WTC11 (cell line): ENCODE measurements at regions not wholly inside any gene's neighbourhood (a gene's known extent, or its start where the extent isn't known, plus 50 kb on each side); places are given as distances from the start of the nearest gene placed in this dataset.

ENCODE experiments used
- ATAC-seq: fragments of 200-7000 bp; cut with Tn5 transposase; 2 replicates; pipeline ENCODE4 v1.10.0; 2021; ENCODE audit warnings: mild to moderate bottlenecking, moderate library complexity
- CTCF ChIA-PET: fragments of 300-600 bp; sonication (Branson Sonifier 250); formaldehyde crosslinking; loops from one replicate; lab custom pipeline; 2021; ENCODE audit warnings: antibody characterized with exemption; lab: Charles Lee
- POLR2A ChIA-PET: fragments of 350-600 bp; sonication (Branson Sonifier 250); formaldehyde crosslinking; loops from one replicate; lab custom pipeline; 2021; ENCODE audit warnings: antibody characterized with exemption; lab: Charles Lee
- DNase-seq: peaks from one replicate; pipeline ENCODE4 v3.0.0; 2021; ENCODE audit warnings: low spot score
- H3K27ac Mint-ChIP-seq: 2 replicates; pipeline ENCODE4 v1.8.0; 2021; ENCODE audit warnings: mixed read lengths
- H3K27me3 Mint-ChIP-seq: 2 replicates; pipeline ENCODE4 v1.8.0; 2021; ENCODE audit warnings: low read depth, mild to moderate bottlenecking, moderate library complexity, mixed read lengths
- H3K36me3 Mint-ChIP-seq: 2 replicates; pipeline ENCODE4 v1.8.0; 2021; ENCODE audit warnings: mixed read lengths
- H3K4me1 Mint-ChIP-seq: 2 replicates; pipeline ENCODE4 v1.8.0; 2022; ENCODE audit warnings: mixed read lengths
- H3K4me3 Mint-ChIP-seq: 2 replicates; pipeline ENCODE4 v1.8.0; 2021; ENCODE audit warnings: mild to moderate bottlenecking, moderate library complexity, mixed read lengths
- H3K9me3 Mint-ChIP-seq: 2 replicates; pipeline ENCODE4 v1.8.0; 2021; ENCODE audit warnings: mixed read lengths
- CBFB ChIP-seq: sonication (generic); formaldehyde crosslinking; IDR thresholded peaks from 2 replicates; pipeline ENCODE4 v1.8.1; 2022; ENCODE audit warnings: mild to moderate bottlenecking, low read depth, missing genetic modification reagents
- GRHL2 ChIP-seq: fragments of 250-450 bp; sonication (Bioruptor Pico); IDR thresholded peaks from 2 replicates; pipeline ENCODE4 v1.8.0; 2022; ENCODE audit warnings: mild to moderate bottlenecking, moderate library complexity; ENCODE audit not compliant: insufficient replicate concordance, severe bottlenecking
- JUN ChIP-seq: sonication (generic); formaldehyde crosslinking; IDR thresholded peaks from 2 replicates; pipeline ENCODE4 v1.8.0; 2023; ENCODE audit warnings: mild to moderate bottlenecking, missing genetic modification reagents
- MYBL2 ChIP-seq: sonication (generic); formaldehyde crosslinking; IDR thresholded peaks from 2 replicates; pipeline ENCODE4 v1.8.1; 2023; ENCODE audit warnings: mild to moderate bottlenecking, moderate library complexity, missing genetic modification reagents
- SOX15 ChIP-seq: fragments of 250-450 bp; sonication (Bioruptor Pico); IDR thresholded peaks from 2 replicates; pipeline ENCODE4 v1.9.0; 2021; ENCODE audit warnings: mild to moderate bottlenecking
- TEAD1 ChIP-seq: sonication (generic); formaldehyde crosslinking; IDR thresholded peaks from 2 replicates; pipeline ENCODE4 v1.8.0; 2022; ENCODE audit warnings: mild to moderate bottlenecking, missing genetic modification reagents
- TEAD4 ChIP-seq: sonication (generic); formaldehyde crosslinking; IDR thresholded peaks from 2 replicates; pipeline ENCODE4 v1.8.0; 2022; ENCODE audit warnings: mild to moderate bottlenecking, missing genetic modification reagents
- ZNF121 ChIP-seq: sonication (generic); formaldehyde crosslinking; IDR thresholded peaks from 2 replicates; pipeline ENCODE4 v1.8.0; 2023; ENCODE audit warnings: missing genetic modification reagents
- ZNF232 ChIP-seq: sonication (generic); formaldehyde crosslinking; IDR thresholded peaks from 2 replicates; pipeline ENCODE4 v1.8.0; 2022; ENCODE audit warnings: mild to moderate bottlenecking, missing genetic modification reagents
- ZNF416 ChIP-seq: fragments of 250-450 bp; sonication (Bioruptor Pico); IDR thresholded peaks from 2 replicates; pipeline ENCODE4 v1.9.0; 2021; ENCODE audit warnings: mild to moderate bottlenecking, inconsistent platforms
- TF ChIP-seq, protein P1 (sequence below): sonication (generic); formaldehyde crosslinking; IDR thresholded peaks from 2 replicates; pipeline ENCODE4 v1.8.1; 2022; ENCODE audit warnings: low read depth, mild to moderate bottlenecking, moderate library complexity, missing genetic modification reagents, borderline replicate concordance
- TF ChIP-seq, protein P2 (sequence below): sonication (generic); formaldehyde crosslinking; IDR thresholded peaks from 2 replicates; pipeline ENCODE4 v1.8.1; 2023; ENCODE audit warnings: mild to moderate bottlenecking, missing genetic modification reagents
- TF ChIP-seq, protein P3 (sequence below): sonication (generic); formaldehyde crosslinking; IDR thresholded peaks from 2 replicates; pipeline ENCODE4 v1.8.1; 2023; ENCODE audit warnings: mild to moderate bottlenecking, moderate library complexity, missing genetic modification reagents
- TF ChIP-seq, protein P4 (sequence below): sonication (generic); formaldehyde crosslinking; IDR thresholded peaks from 2 replicates; pipeline ENCODE4 v1.8.0; 2022; ENCODE audit warnings: mild to moderate bottlenecking, missing genetic modification reagents
- TF ChIP-seq, protein P5 (sequence below): fragments of 250-450 bp; sonication (Bioruptor Pico); conservative IDR thresholded peaks from 2 replicates; pipeline ENCODE4 v1.9.0; 2021; ENCODE audit warnings: mild to moderate bottlenecking
- TF ChIP-seq, protein P6 (sequence below): sonication (generic); formaldehyde crosslinking; IDR thresholded peaks from 2 replicates; pipeline ENCODE4 v1.8.0; 2023; ENCODE audit warnings: missing genetic modification reagents, mild to moderate bottlenecking, borderline replicate concordance
- TF ChIP-seq, protein P7 (sequence below): fragments of 250-450 bp; sonication (Bioruptor Pico); IDR thresholded peaks from 2 replicates; pipeline ENCODE4 v1.9.0; 2021; ENCODE audit warnings: mild to moderate bottlenecking

DNA sequence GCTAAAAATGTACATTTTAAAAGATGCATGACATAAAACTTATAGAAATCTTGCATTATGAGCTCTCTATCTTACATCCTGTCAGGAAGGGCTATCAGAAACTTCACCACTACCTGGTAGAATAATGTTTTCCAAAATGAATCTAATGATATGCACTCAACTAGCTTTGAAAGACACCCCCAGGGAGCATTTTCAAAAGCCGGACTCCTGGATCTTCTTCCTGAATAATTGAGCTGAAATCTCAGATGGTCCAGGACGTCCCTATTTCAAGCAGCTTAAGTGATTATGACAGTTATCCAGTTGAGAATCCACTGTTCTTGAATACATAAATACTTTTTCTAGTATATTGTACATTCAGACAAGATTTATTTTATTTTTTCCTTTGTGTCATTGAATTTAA is 200.6 kb upstream of the MGAT4C start (continued):
- TF ChIP-seq, protein P1, sequence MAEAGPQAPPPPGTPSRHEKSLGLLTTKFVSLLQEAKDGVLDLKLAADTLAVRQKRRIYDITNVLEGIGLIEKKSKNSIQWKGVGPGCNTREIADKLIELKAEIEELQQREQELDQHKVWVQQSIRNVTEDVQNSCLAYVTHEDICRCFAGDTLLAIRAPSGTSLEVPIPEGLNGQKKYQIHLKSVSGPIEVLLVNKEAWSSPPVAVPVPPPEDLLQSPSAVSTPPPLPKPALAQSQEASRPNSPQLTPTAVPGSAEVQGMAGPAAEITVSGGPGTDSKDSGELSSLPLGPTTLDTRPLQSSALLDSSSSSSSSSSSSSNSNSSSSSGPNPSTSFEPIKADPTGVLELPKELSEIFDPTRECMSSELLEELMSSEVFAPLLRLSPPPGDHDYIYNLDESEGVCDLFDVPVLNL (CRISPR knock-in tag): no peak
- no peak for TF ChIP-seq TEAD4 (CRISPR knock-in tag)
- TF ChIP-seq, all 79 proteins: peak for 0

DNA sequence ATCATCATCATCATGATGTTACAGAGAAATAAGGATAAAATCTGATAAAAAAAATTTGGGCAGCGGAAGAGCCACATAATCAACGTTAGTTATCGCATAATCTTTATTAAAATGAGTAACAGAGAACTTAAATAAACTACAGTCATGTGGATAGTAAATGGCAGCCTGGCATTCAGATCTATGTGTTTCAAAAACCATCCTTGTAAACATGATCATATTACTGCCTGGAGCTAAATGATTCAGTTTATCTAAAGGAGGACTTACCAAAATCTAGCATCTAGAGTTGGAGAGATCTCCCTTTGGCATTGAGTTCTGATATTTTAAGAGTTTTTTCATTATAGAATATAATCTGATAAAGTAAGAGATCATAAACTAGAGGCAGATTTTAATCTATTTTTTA is 200.1 kb upstream of the MGAT4C start:
- no peak overlapping the region for H3K27ac Mint-ChIP-seq
- H3K9me3 Mint-ChIP-seq: no peaks in the 10 kb centered on the region
- DNase-seq: no peak
- H3K4me1 Mint-ChIP-seq: peaks cover 9% of the 10 kb centered on the region
- no peaks in the 10 kb centered on the region for H3K27me3 Mint-ChIP-seq
- CTCF ChIA-PET: interaction anchor here (1.1 kb wide), 1 partner anchor 12 kb away, joined by 4 read pairs; no protein-coding TSS in a partner anchor
- no peak overlapping the region for H3K4me3 Mint-ChIP-seq
- TF ChIP-seq JUN (CRISPR knock-in tag): no peak
- no peak for ATAC-seq
- POLR2A ChIA-PET: no interaction called here
- H3K36me3 Mint-ChIP-seq: no peaks in the 10 kb centered on the region

DNA sequence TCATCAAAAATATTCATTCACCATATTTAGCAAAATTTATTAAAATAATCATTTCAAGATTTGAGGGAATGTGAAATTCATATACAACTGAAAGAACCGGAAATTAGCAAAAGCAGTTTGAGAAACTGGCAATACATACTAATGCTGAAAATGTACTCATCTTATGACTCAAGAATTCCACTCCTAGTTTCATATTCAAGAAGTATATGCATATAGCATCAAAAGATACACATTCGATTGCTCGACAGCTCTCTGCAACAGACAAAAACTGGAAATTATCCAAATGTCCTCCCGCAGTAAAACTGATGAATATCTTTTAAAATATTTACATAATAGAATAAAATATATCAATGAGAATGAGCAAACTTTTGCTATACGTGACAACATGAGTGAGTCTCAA is 189.2 kb upstream of the MGAT4C start:
- CTCF ChIA-PET: no interaction called here
- ATAC-seq: no peak
- H3K36me3 Mint-ChIP-seq: no peaks in the 10 kb centered on the region
- TF ChIP-seq TEAD1 (CRISPR knock-in tag) (no peak), ZNF121 (CRISPR knock-in tag) (no peak), CBFB (CRISPR knock-in tag) (no peak), GRHL2 (CRISPR knock-in tag) (no peak), SOX15 (CRISPR knock-in tag) (no peak), TEAD4 (CRISPR knock-in tag) (no peak), MYBL2 (CRISPR knock-in tag) (no peak), ZNF416 (CRISPR knock-in tag) (no peak), ZNF232 (CRISPR knock-in tag) (no peak)
- TF ChIP-seq, protein P2, sequence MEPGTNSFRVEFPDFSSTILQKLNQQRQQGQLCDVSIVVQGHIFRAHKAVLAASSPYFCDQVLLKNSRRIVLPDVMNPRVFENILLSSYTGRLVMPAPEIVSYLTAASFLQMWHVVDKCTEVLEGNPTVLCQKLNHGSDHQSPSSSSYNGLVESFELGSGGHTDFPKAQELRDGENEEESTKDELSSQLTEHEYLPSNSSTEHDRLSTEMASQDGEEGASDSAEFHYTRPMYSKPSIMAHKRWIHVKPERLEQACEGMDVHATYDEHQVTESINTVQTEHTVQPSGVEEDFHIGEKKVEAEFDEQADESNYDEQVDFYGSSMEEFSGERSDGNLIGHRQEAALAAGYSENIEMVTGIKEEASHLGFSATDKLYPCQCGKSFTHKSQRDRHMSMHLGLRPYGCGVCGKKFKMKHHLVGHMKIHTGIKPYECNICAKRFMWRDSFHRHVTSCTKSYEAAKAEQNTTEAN (CRISPR knock-in tag): no peak
- TF ChIP-seq, protein P3, sequence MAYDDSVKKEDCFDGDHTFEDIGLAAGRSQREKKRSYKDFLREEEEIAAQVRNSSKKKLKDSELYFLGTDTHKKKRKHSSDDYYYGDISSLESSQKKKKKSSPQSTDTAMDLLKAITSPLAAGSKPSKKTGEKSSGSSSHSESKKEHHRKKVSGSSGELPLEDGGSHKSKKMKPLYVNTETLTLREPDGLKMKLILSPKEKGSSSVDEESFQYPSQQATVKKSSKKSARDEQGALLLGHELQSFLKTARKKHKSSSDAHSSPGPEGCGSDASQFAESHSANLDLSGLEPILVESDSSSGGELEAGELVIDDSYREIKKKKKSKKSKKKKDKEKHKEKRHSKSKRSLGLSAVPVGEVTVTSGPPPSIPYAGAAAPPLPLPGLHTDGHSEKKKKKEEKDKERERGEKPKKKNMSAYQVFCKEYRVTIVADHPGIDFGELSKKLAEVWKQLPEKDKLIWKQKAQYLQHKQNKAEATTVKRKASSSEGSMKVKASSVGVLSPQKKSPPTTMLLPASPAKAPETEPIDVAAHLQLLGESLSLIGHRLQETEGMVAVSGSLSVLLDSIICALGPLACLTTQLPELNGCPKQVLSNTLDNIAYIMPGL (CRISPR knock-in tag): no peak
- TF ChIP-seq, protein P1 (CRISPR knock-in tag): no peak
- TF ChIP-seq, protein P4, sequence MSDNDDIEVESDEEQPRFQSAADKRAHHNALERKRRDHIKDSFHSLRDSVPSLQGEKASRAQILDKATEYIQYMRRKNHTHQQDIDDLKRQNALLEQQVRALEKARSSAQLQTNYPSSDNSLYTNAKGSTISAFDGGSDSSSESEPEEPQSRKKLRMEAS (CRISPR knock-in tag): no peak
- TF ChIP-seq, protein P5, sequence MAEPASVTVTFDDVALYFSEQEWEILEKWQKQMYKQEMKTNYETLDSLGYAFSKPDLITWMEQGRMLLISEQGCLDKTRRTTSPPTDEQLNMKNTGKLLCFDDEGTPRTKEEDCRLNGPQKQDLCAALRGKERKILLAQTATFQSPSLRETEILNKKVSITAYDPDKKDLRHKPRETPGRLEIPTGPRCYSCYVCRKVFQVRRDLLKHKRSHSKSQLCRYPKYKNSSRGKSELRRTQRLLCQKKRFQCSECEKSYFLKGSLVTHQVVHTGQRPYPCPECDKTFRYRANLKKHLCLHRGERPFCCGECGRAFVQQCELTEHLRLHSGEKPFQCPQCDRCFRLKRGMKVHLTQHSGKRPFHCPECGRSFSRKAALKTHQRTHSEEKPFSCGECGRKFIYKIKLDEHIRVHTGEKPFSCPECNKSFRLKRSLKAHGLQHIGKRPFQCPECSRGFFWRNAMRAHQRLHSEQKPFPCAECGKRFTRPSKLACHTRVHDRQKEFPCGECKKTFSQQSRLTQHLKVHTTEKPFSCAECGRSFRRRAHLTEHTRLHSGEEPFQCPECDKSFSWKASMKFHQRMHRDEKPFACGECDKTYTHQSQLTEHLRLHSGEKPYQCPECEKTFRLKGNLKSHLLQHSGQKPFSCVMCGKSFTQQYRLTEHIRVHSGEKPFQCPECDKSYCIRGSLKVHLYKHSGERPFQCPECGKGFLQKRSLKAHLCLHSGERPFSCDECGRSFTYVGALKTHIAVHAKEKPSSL: no peak
- TF ChIP-seq, protein P6, sequence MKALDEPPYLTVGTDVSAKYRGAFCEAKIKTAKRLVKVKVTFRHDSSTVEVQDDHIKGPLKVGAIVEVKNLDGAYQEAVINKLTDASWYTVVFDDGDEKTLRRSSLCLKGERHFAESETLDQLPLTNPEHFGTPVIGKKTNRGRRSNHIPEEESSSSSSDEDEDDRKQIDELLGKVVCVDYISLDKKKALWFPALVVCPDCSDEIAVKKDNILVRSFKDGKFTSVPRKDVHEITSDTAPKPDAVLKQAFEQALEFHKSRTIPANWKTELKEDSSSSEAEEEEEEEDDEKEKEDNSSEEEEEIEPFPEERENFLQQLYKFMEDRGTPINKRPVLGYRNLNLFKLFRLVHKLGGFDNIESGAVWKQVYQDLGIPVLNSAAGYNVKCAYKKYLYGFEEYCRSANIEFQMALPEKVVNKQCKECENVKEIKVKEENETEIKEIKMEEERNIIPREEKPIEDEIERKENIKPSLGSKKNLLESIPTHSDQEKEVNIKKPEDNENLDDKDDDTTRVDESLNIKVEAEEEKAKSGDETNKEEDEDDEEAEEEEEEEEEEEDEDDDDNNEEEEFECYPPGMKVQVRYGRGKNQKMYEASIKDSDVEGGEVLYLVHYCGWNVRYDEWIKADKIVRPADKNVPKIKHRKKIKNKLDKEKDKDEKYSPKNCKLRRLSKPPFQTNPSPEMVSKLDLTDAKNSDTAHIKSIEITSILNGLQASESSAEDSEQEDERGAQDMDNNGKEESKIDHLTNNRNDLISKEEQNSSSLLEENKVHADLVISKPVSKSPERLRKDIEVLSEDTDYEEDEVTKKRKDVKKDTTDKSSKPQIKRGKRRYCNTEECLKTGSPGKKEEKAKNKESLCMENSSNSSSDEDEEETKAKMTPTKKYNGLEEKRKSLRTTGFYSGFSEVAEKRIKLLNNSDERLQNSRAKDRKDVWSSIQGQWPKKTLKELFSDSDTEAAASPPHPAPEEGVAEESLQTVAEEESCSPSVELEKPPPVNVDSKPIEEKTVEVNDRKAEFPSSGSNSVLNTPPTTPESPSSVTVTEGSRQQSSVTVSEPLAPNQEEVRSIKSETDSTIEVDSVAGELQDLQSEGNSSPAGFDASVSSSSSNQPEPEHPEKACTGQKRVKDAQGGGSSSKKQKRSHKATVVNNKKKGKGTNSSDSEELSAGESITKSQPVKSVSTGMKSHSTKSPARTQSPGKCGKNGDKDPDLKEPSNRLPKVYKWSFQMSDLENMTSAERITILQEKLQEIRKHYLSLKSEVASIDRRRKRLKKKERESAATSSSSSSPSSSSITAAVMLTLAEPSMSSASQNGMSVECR (CRISPR knock-in tag): no peak
- TF ChIP-seq, protein P7, sequence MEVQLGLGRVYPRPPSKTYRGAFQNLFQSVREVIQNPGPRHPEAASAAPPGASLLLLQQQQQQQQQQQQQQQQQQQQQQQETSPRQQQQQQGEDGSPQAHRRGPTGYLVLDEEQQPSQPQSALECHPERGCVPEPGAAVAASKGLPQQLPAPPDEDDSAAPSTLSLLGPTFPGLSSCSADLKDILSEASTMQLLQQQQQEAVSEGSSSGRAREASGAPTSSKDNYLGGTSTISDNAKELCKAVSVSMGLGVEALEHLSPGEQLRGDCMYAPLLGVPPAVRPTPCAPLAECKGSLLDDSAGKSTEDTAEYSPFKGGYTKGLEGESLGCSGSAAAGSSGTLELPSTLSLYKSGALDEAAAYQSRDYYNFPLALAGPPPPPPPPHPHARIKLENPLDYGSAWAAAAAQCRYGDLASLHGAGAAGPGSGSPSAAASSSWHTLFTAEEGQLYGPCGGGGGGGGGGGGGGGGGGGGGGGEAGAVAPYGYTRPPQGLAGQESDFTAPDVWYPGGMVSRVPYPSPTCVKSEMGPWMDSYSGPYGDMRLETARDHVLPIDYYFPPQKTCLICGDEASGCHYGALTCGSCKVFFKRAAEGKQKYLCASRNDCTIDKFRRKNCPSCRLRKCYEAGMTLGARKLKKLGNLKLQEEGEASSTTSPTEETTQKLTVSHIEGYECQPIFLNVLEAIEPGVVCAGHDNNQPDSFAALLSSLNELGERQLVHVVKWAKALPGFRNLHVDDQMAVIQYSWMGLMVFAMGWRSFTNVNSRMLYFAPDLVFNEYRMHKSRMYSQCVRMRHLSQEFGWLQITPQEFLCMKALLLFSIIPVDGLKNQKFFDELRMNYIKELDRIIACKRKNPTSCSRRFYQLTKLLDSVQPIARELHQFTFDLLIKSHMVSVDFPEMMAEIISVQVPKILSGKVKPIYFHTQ (CRISPR knock-in tag): no peak

More for the DNA sequence above, 189.2 kb upstream of the MGAT4C start:
- H3K4me1 Mint-ChIP-seq: peaks cover 3% of the 10 kb centered on the region; the same call in 1 of the 2 replicates
- H3K27ac Mint-ChIP-seq: no peak overlapping the region
- DNase-seq: no peak
- POLR2A ChIA-PET: no interaction called here
- no peaks in the 10 kb centered on the region for H3K9me3 Mint-ChIP-seq
- H3K4me3 Mint-ChIP-seq: no peak overlapping the region
- H3K27me3 Mint-ChIP-seq: no peaks in the 10 kb centered on the region; the same call in 1 of the 2 replicates
